HG02763 (cell line): ENCODE measurements at regions not wholly inside any gene's neighbourhood (a gene's known extent, or its start where the extent isn't known, plus 50 kb on each side); places are given as distances from the start of the nearest gene placed in this dataset.
"Not testable (repeated sequence)": the region's sequence is repeated elsewhere in the genome, so short reads cannot be mapped to it uniquely, and the experiment has no call there.

ENCODE experiments used
- ATAC-seq: cut with Tn5 transposase; IDR thresholded peaks from one replicate; pipeline ENCODE4 v1.9.1; 2021; ENCODE audit warnings: mild to moderate bottlenecking, moderate library complexity; ENCODE audit not compliant: unreplicated experiment

DNA sequence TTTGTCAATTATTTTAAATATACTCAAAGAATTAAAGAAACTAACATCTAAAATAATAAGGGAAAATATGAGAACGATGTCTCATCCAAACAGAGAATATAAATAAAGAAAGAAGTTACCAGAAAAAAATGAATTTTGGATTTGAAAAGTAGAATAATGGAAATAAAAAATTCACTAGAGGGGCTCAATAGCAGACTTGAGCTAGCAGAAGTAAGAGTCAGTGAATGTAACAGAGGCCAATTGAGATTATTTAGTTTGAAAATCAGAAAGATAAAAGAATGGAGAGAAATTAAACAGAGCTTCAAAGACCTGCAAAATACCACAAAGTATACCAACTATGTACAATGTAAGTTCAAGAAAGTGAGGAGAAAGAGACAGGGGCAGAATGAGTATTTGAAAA, 333.6 kb downstream of the GPD2 start:
- ATAC-seq = no peak

DNA sequence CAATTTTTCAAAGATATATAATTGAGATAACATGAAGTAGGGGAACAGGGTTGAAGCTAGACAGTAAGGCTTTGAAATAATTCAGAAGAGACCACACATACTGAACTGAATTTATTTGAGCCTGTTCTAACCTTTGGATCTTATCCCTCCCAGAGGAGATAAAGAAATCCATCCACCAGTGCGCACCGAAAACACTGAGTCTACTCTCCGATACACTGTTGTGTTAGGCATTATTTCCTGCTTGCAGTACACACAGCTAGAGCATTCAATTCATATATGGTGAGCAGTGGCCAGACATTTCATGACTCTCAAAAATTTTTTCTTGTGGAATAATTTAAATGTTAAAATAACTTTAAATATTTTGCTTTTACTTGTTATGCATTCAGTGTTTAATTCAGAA, 342.7 kb downstream of the GPD2 start:
- ATAC-seq = no peak

DNA sequence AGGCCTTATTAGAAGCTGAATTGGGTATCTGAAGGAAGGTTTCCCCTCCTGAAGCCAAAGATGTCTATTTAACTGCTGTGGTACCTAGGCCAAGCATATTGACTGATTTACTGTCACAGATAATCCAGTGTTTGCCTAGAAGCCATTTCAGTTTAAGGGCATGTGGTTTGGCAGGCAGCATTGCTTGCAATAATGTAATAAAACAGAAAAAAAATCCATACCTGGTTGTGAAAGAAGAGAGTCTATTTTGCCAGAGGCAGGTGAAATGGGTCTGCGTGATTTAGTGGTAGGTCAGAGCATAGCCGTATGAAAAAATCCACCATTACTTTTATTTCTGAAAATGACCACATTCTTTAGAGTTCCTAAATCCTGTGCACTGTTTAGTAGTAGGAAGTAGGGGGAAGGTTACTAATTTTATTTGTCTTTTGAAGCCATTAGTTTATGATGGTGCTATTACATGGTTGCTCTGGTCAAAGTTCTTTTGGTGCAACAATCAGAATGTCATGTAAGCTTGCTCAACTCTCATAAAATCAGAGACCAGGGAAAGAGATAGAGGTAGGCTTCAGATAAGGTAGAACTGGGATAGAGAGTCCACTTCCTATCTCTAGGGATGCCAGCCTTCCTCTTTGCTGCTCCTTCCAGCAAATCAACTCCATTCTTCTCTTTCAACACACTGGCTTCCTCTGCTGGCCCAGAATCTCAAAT, 343.4 kb downstream of the GPD2 start:
- no peak for ATAC-seq

DNA sequence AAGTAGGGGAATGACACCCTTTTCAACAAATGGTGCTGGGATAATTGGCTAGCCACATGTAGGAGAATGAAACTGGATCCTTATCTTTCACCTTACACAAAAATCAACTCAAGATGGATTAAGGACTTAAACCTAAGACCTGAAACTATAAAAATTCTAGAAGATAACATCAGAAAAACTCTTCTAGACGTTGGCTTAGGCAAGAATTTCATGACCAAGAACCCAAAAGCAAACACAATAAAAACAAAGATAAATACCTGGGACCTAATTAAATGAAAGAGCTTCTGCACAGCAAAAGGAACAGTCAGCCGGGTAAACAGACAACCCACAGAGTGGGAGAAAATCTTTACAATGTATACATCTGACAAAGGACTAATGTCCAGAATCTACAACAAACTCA, 345.5 kb downstream of the GPD2 start:
- not testable (repeated sequence) for ATAC-seq

DNA sequence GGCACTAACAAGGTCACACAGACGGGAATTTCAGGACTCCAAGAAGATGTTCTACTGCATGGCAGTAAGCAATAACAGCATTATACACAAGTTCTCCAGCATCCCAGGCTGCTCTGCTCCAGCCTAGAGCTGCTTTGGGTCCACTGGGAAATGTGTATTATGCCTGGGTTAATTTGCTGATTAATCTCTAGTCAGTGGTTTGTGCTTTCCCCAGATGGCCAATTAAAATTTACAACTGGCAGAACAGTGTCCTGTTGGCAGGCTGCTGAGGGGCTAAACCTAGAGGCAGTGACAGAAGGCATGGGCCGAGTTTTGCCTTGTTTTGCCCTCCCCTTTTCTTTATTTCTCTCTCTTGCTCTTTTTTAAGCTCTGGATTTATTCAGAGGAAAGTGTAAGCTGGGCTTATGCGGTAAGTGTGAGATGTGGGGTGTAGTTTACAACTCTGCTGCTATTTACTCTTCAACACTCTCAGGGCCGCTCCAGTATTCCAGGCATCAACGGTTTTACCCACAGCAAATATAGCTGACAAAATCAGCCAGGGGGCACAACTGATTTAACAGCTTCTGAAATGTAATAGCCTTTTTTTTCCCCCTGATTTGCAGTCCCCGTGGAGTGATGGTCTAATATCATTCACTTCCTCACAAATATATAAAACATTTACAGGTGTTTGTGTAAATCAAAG, 348.0 kb downstream of the GPD2 start:
- ATAC-seq = no peak

DNA sequence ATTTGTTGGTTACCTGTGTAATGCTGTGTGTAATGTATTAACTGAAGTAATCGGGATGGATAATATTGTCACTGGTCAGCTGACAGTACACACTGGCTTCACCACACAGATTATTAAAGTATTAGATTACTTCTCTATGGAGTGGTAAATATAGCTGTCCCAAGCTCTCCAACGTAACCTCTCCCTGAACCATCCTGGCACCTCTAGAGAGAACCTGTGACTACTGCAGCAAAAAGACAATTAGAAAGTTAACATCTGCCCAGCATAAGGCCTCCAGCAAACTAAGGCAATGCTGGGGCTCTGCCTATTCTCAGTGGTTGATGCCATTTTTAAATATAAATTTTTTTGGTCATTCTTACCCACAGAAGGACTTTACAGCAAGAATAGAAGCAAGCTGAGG, 351.3 kb downstream of the GPD2 start:
- no peak for ATAC-seq

DNA sequence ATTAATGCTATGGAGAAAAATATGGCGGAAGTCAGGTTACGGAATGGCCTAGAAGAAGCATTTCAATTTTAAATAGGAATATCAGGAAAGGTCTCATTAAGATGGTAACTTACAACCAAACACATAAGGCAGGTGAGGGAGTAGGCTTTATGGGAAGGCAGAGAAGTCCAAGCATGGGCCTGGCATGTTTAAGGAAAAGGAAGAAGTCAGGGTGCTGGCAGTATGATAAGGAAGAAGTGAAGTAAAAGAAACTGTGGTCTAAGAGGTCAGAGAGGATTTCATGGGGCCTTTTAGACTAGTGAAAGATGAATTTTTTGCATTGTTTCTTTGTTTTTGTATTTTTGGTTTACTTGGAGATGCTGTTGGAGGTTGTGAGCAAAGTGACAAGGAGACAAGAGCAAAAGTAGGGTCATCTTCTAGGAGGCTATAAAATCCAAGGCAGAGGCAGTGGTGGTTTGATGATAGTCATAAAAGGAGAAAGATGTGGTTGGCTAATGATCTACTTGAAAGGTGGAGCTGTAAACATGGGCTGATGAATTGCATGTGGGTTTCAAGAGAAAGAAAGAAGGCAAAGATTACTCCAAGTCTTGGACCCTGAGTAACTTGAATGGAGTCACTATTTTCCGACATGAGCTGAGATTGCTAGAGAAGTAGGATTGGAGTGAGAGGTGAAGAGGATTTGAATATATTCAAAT, 354.3 kb downstream of the GPD2 start:
- no peak for ATAC-seq

DNA sequence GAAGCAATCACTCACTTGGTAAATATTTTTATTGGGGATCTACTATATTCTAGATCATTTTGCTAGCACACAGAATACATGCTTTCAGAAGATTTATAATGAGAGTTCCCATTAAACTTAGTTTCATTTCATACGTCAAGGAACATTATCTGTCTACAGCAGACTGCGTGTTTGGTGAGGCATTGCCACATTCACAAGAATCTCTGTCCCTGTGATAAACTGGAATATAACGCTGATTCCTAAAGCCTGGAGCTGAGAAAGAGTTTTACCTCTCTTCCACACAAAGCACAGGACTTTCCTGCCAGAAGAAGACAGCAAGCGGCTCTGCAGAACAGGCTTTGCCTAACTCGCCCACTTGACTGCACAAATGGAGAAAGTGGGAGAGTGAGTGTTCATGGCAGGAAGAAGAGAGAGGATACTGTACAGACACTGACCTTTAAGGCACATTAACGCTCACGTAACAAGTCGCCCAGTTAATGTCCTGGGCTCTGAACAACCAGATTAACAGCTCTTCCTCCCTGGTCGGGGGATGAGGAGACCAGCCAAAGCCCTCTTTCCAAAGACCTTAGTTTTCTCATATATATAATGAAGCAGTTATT, 356.2 kb downstream of the GPD2 start:
- ATAC-seq = no peak

DNA sequence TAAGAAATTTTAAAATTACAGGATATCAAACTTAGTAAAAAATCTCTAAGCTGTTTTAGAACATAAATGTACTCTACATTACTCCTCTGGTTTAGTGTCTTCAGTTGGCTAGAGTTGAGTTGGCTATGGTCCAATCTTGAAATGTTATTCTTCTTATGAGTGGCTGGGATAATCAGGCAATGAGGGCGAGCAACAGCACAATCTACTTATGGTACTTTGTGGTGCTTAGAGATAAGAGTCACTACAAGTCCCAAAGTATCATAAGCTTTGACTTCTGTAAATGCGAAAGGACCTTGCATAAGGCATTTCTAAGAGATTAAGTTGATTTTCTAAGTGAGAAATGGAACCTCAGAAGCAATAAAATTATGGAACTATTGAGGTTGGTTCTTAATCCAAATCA, 361.7 kb downstream of the GPD2 start:
- no peak for ATAC-seq

DNA sequence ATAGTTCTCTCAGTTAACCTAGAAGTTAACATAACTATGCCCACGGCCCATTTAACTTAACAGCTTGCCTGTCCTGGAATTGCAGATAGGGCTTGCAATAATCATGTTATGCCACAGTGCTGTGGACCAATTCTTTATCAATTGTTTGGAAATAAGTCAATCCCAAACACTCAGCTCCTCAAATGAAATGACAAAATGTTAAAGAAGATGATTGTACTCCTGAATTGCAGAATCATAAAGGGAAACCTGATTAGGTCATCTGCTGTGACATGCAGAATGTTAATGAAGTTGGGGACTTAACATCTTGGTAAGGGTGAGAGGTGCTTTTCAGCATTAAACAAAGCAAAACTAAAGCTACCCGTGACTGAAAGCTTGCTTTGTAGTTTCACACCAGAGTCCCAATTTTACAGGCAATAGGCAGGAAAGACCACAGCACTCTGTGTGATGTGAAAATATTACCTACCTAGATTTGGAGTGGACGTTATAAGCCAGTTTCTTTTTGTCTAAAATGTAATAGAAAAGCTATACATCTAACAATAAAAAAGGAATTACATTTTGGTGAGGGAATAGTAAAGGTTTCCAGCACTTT, 364.0 kb downstream of the GPD2 start:
- ATAC-seq = no peak

DNA sequence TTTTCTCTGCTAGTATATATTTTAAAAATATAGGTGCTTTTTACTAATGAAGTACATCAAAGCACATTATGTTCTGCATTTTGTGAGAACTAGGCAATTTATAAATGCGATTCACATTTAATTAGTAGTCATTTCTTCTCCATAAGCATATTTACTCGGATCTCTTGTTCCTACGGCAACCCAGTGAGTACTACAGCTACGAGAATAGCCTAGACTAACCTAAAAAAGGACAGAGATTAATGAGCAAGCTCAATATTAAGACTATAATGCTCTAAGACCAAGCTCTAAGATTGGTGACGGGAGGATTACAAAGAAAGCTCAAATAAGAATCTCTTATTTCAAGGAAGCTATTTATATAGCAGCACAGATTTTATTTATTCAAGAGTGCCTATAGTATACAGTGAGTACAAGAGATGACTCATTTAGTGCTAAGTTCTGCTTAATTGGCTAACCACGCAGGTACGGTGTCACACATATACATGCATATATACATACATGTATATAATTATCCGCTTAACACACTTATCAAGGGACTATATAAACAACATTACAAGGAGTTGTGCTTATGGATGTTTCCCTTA, 364.7 kb downstream of the GPD2 start:
- no peak for ATAC-seq

DNA sequence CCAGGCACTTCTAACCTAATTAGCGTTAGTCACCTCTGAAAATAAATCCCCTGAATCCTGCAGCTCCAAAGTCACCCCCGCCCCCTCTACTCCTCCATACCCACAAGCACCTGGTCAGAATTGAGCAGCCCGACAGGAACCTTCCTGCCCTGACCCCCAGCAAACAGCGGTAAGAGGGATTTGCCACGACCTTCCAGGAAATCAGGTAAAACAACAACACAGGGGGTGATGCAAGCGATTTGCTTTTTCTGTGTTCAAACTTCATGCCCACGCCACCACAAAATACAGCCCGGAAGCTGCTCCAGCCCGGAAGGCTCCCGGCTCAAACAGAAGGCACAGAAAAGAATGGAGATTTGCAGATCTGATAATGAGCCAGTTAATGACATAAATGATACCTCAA, 367.1 kb downstream of the GPD2 start:
- no peak for ATAC-seq

DNA sequence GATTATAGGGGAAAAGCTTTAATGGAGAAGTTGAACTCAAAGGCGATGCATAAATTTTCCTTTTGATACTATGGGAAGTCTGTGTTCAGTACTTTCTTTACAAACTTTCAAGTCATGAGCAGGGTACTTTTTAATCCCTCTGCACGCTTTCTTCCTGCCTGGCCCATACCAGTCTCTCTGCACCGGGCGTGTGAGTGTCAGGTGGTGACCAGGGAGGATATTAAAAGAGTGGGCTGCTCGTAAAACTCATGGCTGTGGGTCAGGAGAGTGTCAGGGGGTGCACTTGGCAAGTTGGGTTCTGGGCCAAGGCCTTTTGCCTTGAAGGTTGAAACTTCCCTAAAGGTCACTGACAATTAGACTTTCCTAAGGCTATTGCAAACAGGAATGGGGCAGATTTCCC, 367.8 kb downstream of the GPD2 start:
- no peak for ATAC-seq

DNA sequence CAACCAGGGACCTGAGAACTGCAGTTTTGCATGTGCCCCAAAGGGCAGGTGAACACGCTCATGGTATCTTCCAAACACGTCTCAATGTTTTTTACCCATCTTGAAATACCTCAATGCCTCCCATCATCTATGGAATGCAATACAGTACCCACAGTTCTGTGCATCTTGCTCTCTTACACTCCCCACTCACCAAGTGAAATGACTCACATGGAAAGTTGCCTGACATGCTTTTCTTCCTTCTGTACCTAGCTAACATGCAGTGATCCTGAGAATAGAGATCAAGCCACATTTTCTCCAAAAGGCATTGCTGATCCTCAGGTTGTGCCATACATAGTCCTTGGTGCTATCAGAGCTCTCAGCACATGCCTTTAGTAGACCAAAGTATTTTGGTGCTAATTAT, 373.9 kb downstream of the GPD2 start:
- no peak for ATAC-seq

DNA sequence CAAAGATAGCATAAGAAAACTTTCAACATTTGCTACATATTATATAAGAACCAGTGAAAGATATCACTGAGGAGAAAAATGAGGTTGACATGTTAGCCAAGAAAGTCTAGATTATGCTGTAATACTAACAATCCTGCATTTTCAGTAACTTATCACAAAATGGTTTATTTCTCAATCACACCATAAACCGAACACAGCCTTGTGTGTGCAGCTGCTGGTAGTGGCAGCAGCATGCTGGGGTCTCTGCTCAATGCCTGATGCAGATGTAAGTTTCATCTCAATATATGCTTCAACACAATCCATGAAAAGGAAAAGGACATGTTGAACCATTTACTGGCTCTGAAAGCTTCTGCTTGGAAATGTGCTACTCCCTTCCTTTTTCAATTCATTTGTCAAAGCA, 376.3 kb downstream of the GPD2 start:
- no peak for ATAC-seq

DNA sequence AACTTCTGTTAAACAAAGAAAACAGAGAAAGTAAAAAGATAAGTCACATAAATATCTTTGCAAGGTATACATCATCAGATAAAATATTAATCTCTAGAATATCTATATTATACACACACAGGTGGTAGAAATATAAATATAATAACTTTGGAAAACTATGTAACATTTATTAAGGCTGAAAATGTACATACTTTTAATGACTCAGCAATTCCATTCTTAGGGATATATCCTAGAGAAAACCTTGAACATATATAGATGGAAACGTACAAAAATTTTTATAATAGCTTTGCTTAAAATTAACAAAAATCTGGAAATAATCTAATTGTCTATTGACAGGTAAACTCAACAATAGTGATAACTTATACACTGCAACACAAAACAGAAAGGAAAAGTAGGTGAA, 381.3 kb downstream of the GPD2 start:
- no peak for ATAC-seq

DNA sequence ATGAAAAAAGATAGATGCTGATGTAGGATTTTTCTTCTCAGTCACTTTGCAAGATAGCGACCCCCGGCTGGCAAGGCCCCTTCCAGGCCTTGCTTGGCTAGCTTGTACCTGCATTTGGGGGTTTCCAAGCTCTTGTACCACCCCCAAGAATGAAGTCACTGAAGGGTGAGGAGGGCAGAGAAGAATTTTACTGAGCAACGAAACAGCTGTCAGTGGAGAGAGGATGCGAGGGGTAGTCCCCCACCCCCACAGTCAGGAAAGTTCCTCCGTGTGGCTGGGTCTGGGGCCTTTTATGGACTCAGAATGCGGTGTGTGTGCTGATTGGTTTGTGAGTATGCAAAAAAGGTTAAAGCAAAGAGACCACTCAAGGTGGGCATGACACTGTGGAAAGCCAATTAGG, 382.0 kb downstream of the GPD2 start:
- ATAC-seq = no peak

DNA sequence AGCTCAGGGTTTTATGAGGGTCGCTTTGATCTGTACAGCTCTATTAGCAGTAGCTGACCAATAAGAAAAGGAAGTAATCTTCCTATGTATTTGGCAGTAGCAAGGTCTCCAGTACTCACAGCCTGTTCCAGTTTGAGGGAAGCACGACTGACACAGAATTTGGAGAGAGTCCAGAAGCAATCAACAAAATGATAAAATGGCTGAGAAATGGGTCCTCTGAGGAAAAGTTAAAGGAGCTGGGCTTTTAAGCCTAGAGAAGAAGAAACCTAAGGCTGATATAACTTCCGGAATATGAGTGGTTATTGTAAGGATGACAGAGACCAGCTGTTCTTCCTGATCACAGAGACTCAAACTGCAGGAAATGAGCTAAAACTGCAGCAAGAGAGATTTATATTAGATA, 382.8 kb downstream of the GPD2 start:
- ATAC-seq = no peak

DNA sequence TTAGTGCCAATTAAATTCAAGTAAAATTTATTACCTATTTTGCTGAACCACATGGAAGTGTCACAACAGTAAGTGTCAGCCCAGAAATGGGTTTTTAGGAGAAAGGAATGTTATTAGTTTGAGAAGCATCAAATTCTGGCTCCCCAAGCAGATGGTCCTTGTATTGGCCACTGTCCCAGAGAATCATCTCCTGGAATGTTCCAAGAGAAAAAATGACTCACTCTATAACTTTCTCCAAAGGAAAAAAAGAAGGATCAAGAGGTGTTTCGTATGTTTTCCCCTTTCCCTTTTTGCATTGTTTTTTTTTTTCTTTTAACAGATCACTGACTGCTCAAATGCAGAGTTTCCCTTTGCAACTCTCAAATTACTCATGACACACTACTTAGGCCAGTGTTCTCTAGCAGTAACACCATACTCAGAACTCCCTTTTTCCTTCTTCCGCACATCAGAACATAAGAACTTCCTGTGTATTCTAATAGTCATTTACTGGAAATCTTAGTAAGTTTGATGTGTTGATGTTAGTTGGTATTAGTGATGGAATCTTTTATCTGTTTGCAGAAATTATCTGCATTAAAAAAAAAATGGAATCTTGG, 390.3 kb downstream of the GPD2 start:
- no peak for ATAC-seq

DNA sequence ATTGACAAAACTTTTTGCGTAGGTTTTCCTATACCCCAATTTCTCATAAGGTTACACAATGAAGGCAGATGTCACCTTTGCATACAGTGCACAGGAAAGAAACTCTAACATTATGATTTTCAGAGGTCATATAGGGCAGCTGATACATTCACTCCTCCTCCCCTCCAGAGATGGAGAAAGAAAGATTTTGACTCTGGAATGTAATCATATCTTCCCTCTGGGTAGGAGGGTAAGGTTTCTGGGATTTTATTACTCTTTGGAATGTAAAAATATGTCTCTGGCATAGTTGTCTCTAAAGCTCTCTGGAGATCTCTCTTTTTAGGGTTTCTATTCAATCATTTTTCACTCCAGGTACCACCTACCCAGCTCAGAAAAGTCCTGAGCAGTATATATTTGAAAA, 398.3 kb downstream of the GPD2 start:
- ATAC-seq = no peak
